GM10248 (cell line): ENCODE measurements at regions not wholly inside any gene's neighbourhood (a gene's known extent, or its start where the extent isn't known, plus 50 kb on each side); places are given as distances from the start of the nearest gene placed in this dataset.

Experiments used
- CTCF ChIA-PET: fragments of 300-600 bp; sonication (Branson Sonifier 250); formaldehyde crosslinking; extraction: SDS; loops from one replicate; lab custom pipeline; 2021; ENCODE audit warnings: antibody characterized with exemption; lab: Yijun Ruan, JAX
- POLR2A ChIA-PET: fragments of 350-650 bp; sonication (Branson Sonifier 250); formaldehyde crosslinking; extraction: SDS; loops from one replicate; lab custom pipeline; 2020; ENCODE audit warnings: antibody characterized with exemption; lab: Yijun Ruan, JAX
- DNase-seq: peaks from one replicate; pipeline ENCODE4 v3.0.0; 2012; ENCODE audit errors: extremely low spot score
- CTCF ChIP-seq: IDR thresholded peaks from 2 replicates; pipeline ENCODE4 v1.5.1; 2012; ENCODE audit warnings: mild to moderate bottlenecking, low read depth; ENCODE audit errors: extremely low read depth, missing control alignments, control extremely low read depth

GRCh38 chr13:90796474-90796873 lies 551.0 kb upstream of the MIR17HG start:
- TF ChIP-seq CTCF: no peak
- DNase-seq: no peak
- ChIA-PET POLR2A (no interaction called here), CTCF (no interaction called here)

- DNase-seq: no peak
- no peak for TF ChIP-seq CTCF
- POLR2A ChIA-PET: no interaction called here
- CTCF ChIA-PET: no interaction called here
Measured at GRCh38 chr13:90797335-90797734, 550.2 kb upstream of the MIR17HG start.

GRCh38 chr13:90798381-90798780 lies 549.1 kb upstream of the MIR17HG start:
- TF ChIP-seq CTCF: no peak
- ChIA-PET CTCF (no interaction called here), POLR2A (no interaction called here)
- DNase-seq: no peak

- no peak for DNase-seq
- ChIA-PET CTCF (interaction anchor here (0.8 kb wide), 1 partner anchor 17 kb away, joined by 4 read pairs; no protein-coding TSS in a partner anchor), POLR2A (no interaction called here)
- no peak for TF ChIP-seq CTCF
Measured at GRCh38 chr13:90800082-90800746, 547.3 kb upstream of the MIR17HG start.

GRCh38 chr13:90801621-90802020 lies 545.9 kb upstream of the MIR17HG start:
- ChIA-PET POLR2A (no interaction called here), CTCF (no interaction called here)
- TF ChIP-seq CTCF: no peak

GRCh38 chr13:90803210-90803609 lies 544.3 kb upstream of the MIR17HG start:
- TF ChIP-seq CTCF: no peak
- POLR2A ChIA-PET: no interaction called here
- DNase-seq: no peak
- CTCF ChIA-PET: no interaction called here

More at GRCh38 chr13:90801621-90802020, 545.9 kb upstream of the MIR17HG start:
- DNase-seq: no peak
